CD4-positive, alpha-beta T cell treated with Interleukin-6 for 4 hours (primary cell): ENCODE measurements at regions not wholly inside any gene's neighbourhood (a gene's known extent, or its start where the extent isn't known, plus 50 kb on each side); places are given as distances from the start of the nearest gene placed in this dataset.
"Not testable (repeated sequence)": the region's sequence is repeated elsewhere in the genome, so short reads cannot be mapped to it uniquely, and the experiment has no call there.

Experiments
- DNase-seq: peaks from one replicate; pipeline ENCODE4 v3.0.0-alpha.2; 2020; ENCODE audit warnings: mixed read lengths

GRCh38 chr14:43369710-43370564 is 1137.1 kb downstream of the FSCB start:
- no peak for DNase-seq

GRCh38 chr14:43362586-43362985 is 1144.5 kb downstream of the FSCB start:
- DNase-seq: no peak

GRCh38 chr14:43361751-43362150 is 1145.3 kb downstream of the FSCB start:
- no peak for DNase-seq

GRCh38 chr14:43360239-43360638 is 1146.8 kb downstream of the FSCB start:
- DNase-seq: no peak

- no peak for DNase-seq
These were observed 1147.8 kb downstream of the FSCB start for GRCh38 chr14:43359317-43359716.

GRCh38 chr14:43356979-43357545 is 1150.0 kb downstream of the FSCB start:
- DNase-seq: no peak

- no peak for DNase-seq
These were observed 1150.7 kb downstream of the FSCB start for GRCh38 chr14:43356382-43356781.

GRCh38 chr14:43341921-43342320 is 1165.2 kb downstream of the FSCB start:
- no peak for DNase-seq

- DNase-seq: no peak
These were observed 1168.4 kb downstream of the FSCB start for GRCh38 chr14:43338713-43339112.

- no peak for DNase-seq
These were observed 1170.7 kb downstream of the FSCB start for GRCh38 chr14:43336351-43336750.

GRCh38 chr14:43326501-43327407 is 1180.3 kb downstream of the FSCB start:
- not testable (repeated sequence) for DNase-seq

GRCh38 chr14:43316427-43316826 is 1190.7 kb downstream of the FSCB start:
- DNase-seq: no peak

GRCh38 chr14:43313719-43314118 is 1193.4 kb downstream of the FSCB start:
- no peak for DNase-seq

GRCh38 chr14:43308421-43309110 is 1198.5 kb downstream of the FSCB start:
- no peak for DNase-seq

GRCh38 chr14:43307836-43308235 is 1199.2 kb downstream of the FSCB start:
- no peak for DNase-seq

GRCh38 chr14:43306053-43306452 is 1201.0 kb downstream of the FSCB start:
- no peak for DNase-seq

GRCh38 chr14:43297794-43298193 is 1209.3 kb downstream of the FSCB start:
- no peak for DNase-seq

- not testable (repeated sequence) for DNase-seq
These were observed 1211.0 kb downstream of the FSCB start for GRCh38 chr14:43296061-43296460.

GRCh38 chr14:43285575-43285974 is 1221.5 kb downstream of the FSCB start:
- DNase-seq: no peak

GRCh38 chr14:43260056-43260455 is 1247.0 kb downstream of the FSCB start:
- DNase-seq: no peak

- no peak for DNase-seq
These were observed 1248.7 kb downstream of the FSCB start for GRCh38 chr14:43258396-43258795.

GRCh38 chr14:43256996-43257395 is 1250.1 kb downstream of the FSCB start:
- DNase-seq: not testable (repeated sequence)

- DNase-seq: no peak
These were observed 1254.2 kb downstream of the FSCB start for GRCh38 chr14:43252866-43253265.
